RWPE1 (cell line): ENCODE measurements at regions not wholly inside any gene's neighbourhood (a gene's known extent, or its start where the extent isn't known, plus 50 kb on each side); places are given as distances from the start of the nearest gene placed in this dataset.
"Not testable (repeated sequence)": the region's sequence is repeated elsewhere in the genome, so short reads cannot be mapped to it uniquely, and the experiment has no call there.

ENCODE experiments used
- CTCF ChIA-PET: fragments of 350-600 bp; sonication (Branson Sonifier 250); formaldehyde crosslinking; extraction: SDS; loops from one replicate; lab custom pipeline; 2021; lab: Yijun Ruan, JAX
- POLR2A ChIA-PET: fragments of 400-600 bp; formaldehyde crosslinking; extraction: SDS; loops from one replicate; lab custom pipeline; 2020; ENCODE audit warnings: antibody characterized with exemption; ENCODE audit not compliant: low non-redundant PET; lab: Yijun Ruan, JAX
- DNase-seq: peaks from one replicate; pipeline ENCODE4 v3.0.0; 2012; ENCODE audit warnings: low spot score
- H3K27ac ChIP-seq: fragments of 450-650 bp; 2 replicates; pipeline ENCODE4 v1.5.1; 2017
- CTCF ChIP-seq: fragments of 450-650 bp; conservative IDR thresholded peaks from 2 replicates; pipeline ENCODE4 v1.5.1; 2017; ENCODE audit warnings: low read depth, mild to moderate bottlenecking

- POLR2A ChIA-PET = no interaction called here
- TF ChIP-seq CTCF = no peak
- no peak overlapping the region for H3K27ac ChIP-seq
- CTCF ChIA-PET = no interaction called here
- DNase-seq = no peak
Measured at GRCh38 chr5:101643794-101644193, 652.3 kb downstream of the SLCO4C1 start.

- no peak for TF ChIP-seq CTCF
- ChIA-PET CTCF (interaction anchor here (0.6 kb wide), 2 partner anchors 25 to 861 kb away, joined by 3 read pairs; partner anchors contain the start of gene SLCO6A1), POLR2A (no interaction called here)
- no peak overlapping the region for H3K27ac ChIP-seq
- no peak for DNase-seq
Measured at GRCh38 chr5:101637599-101637998, 658.5 kb downstream of the SLCO4C1 start.

- CTCF ChIA-PET, POLR2A ChIA-PET: not testable (repeated sequence)
Measured at GRCh38 chr5:101627770-101628169, 668.3 kb downstream of the SLCO4C1 start.

GRCh38 chr5:101626572-101626971, 669.5 kb downstream of the SLCO4C1 start:
- DNase-seq = no peak
- H3K27ac ChIP-seq = no peak overlapping the region
- POLR2A ChIA-PET = no interaction called here
- no peak for TF ChIP-seq CTCF
- CTCF ChIA-PET = no interaction called here

More at GRCh38 chr5:101627770-101628169, 668.3 kb downstream of the SLCO4C1 start:
- not testable (repeated sequence) for H3K27ac ChIP-seq, DNase-seq

GRCh38 chr5:101611039-101611438, 685.0 kb downstream of the SLCO4C1 start:
- H3K27ac ChIP-seq = no peak overlapping the region
- ChIA-PET POLR2A (no interaction called here), CTCF (no interaction called here)
- no peak for DNase-seq
- no peak for TF ChIP-seq CTCF

GRCh38 chr5:101608322-101608721, 687.8 kb downstream of the SLCO4C1 start:
- POLR2A ChIA-PET = no interaction called here
- TF ChIP-seq CTCF = no peak
- DNase-seq = no peak
- H3K27ac ChIP-seq = no peak overlapping the region
- CTCF ChIA-PET = no interaction called here

GRCh38 chr5:101605700-101606099, 690.4 kb downstream of the SLCO4C1 start:
- no peak for TF ChIP-seq CTCF
- no peak overlapping the region for H3K27ac ChIP-seq
- POLR2A ChIA-PET = no interaction called here
- DNase-seq = no peak
- CTCF ChIA-PET = no interaction called here
